Urinary bladder (tissue), 3 donors: ENCODE measurements at regions not wholly inside any gene's neighbourhood (a gene's known extent, or its start where the extent isn't known, plus 50 kb on each side); places are given as distances from the start of the nearest gene placed in this dataset.

Experiments
- DNase-seq: peaks from one replicate; pipeline ENCODE4 v3.0.0-alpha.2; 2015; ENCODE audit errors: extremely low spot score
- H3K27ac ChIP-seq: one replicate; pipeline ENCODE4 v1.5.1; 2013; ENCODE audit warnings: low read depth, mild to moderate bottlenecking, moderate library complexity
- H3K36me3 ChIP-seq: one replicate; pipeline ENCODE4 v1.6.1; 2013; ENCODE audit warnings: mild to moderate bottlenecking, moderate library complexity; ENCODE audit not compliant: insufficient read depth
- H3K4me1 ChIP-seq: one replicate; pipeline ENCODE4 v1.6.1; 2013; ENCODE audit warnings: mild to moderate bottlenecking, moderate library complexity; ENCODE audit not compliant: insufficient read depth
- H3K4me3 ChIP-seq: one replicate; pipeline ENCODE4 v1.5.1; 2013; ENCODE audit warnings: low read depth, low read length
- WGBS: extraction: QIAGEN DNeasy Blood & Tissue Kit; methylation state at CpG from one replicate; pipeline ENCODE4 v1.1.7; 2013; 5-methylcytosine and 5-hydroxymethylcytosine counted together
- donor health status: healthy with polysubstance abuse.
- donor health status: healthy.

GRCh38 chr1:57800376-57800775 is 376.5 kb upstream of the DAB1 start:
- no peaks in the 10 kb centered on the region for H3K36me3 ChIP-seq
- no peak overlapping the region for H3K27ac ChIP-seq
- H3K4me1 ChIP-seq, result no peaks in the 10 kb centered on the region
- no peak for DNase-seq
- 93% methylated on average over 3 of the region's 3 CpGs for WGBS
- H3K4me3 ChIP-seq, result no peak overlapping the region

- Histone ChIP-seq H3K4me3 (no peak overlapping the region), H3K4me1 (no peaks in the 10 kb centered on the region), H3K27ac (no peak overlapping the region), H3K36me3 (no peaks in the 10 kb centered on the region)
- no peak for DNase-seq
- 47% methylated on average over 4 of the region's 4 CpGs for WGBS
These were observed 375.7 kb upstream of the DAB1 start for GRCh38 chr1:57799490-57800115.

GRCh38 chr1:57798543-57798942 is 374.7 kb upstream of the DAB1 start:
- Histone ChIP-seq H3K4me1 (no peaks in the 10 kb centered on the region), H3K36me3 (no peaks in the 10 kb centered on the region), H3K27ac (no peak overlapping the region), H3K4me3 (no peak overlapping the region)
- 40% methylated on average over 1 of the region's 1 CpG for WGBS
- no peak for DNase-seq

- no peak overlapping the region for H3K4me3 ChIP-seq
- no peaks in the 10 kb centered on the region for H3K4me1 ChIP-seq
- H3K27ac ChIP-seq, result no peak overlapping the region
- WGBS, result 57% methylated on average over 3 of the region's 3 CpGs
- no peak for DNase-seq
- no peaks in the 10 kb centered on the region for H3K36me3 ChIP-seq
These were observed 373.2 kb upstream of the DAB1 start for GRCh38 chr1:57797084-57797483.

GRCh38 chr1:57796616-57797015 is 372.8 kb upstream of the DAB1 start:
- DNase-seq, result no peak
- no peak overlapping the region for H3K4me3 ChIP-seq
- 70% methylated on average over 2 of the region's 2 CpGs for WGBS
- H3K36me3 ChIP-seq, result no peaks in the 10 kb centered on the region
- no peak overlapping the region for H3K27ac ChIP-seq
- H3K4me1 ChIP-seq, result no peaks in the 10 kb centered on the region

GRCh38 chr1:57795886-57796285 is 372.0 kb upstream of the DAB1 start:
- no peak for DNase-seq
- Histone ChIP-seq H3K27ac (no peak overlapping the region), H3K4me1 (no peaks in the 10 kb centered on the region), H3K4me3 (no peak overlapping the region), H3K36me3 (no peaks in the 10 kb centered on the region)
- 83% methylated on average over 5 of the region's 5 CpGs for WGBS

- H3K4me3 ChIP-seq, result no peak overlapping the region
- WGBS, result 78% methylated on average over 2 of the region's 2 CpGs
- no peak overlapping the region for H3K27ac ChIP-seq
- no peak for DNase-seq
- H3K4me1 ChIP-seq, result no peaks in the 10 kb centered on the region
- H3K36me3 ChIP-seq, result no peaks in the 10 kb centered on the region
These were observed 370.2 kb upstream of the DAB1 start for GRCh38 chr1:57794078-57794477.

- Histone ChIP-seq H3K4me1 (no peaks in the 10 kb centered on the region), H3K36me3 (no peaks in the 10 kb centered on the region), H3K4me3 (no peak overlapping the region), H3K27ac (no peak overlapping the region)
- 84% methylated on average over 3 of the region's 3 CpGs for WGBS
- DNase-seq, result no peak
These were observed 367.6 kb upstream of the DAB1 start for GRCh38 chr1:57791497-57791896.

- no peaks in the 10 kb centered on the region for H3K4me1 ChIP-seq
- H3K36me3 ChIP-seq, result no peaks in the 10 kb centered on the region
- H3K27ac ChIP-seq, result no peak overlapping the region
- no peak for DNase-seq
- WGBS, result 89% methylated on average over 5 of the region's 5 CpGs
- H3K4me3 ChIP-seq, result no peak overlapping the region
These were observed 366.1 kb upstream of the DAB1 start for GRCh38 chr1:57789936-57790335.

- no peak for DNase-seq
- Histone ChIP-seq H3K4me1 (no peaks in the 10 kb centered on the region), H3K36me3 (no peaks in the 10 kb centered on the region), H3K4me3 (no peak overlapping the region), H3K27ac (no peak overlapping the region)
- 56% methylated on average over 1 of the region's 1 CpG for WGBS
These were observed 364.5 kb upstream of the DAB1 start for GRCh38 chr1:57788313-57788712.

- Histone ChIP-seq H3K4me3 (no peak overlapping the region), H3K36me3 (no peaks in the 10 kb centered on the region), H3K4me1 (no peaks in the 10 kb centered on the region), H3K27ac (no peak overlapping the region)
- 69% methylated on average over 1 of the region's 1 CpG for WGBS
- DNase-seq, result no peak
These were observed 360.5 kb upstream of the DAB1 start for GRCh38 chr1:57784356-57784755.

GRCh38 chr1:57782357-57782756 is 358.5 kb upstream of the DAB1 start:
- WGBS, result 44% methylated on average over 2 of the region's 2 CpGs
- no peaks in the 10 kb centered on the region for H3K36me3 ChIP-seq
- DNase-seq, result no peak
- no peaks in the 10 kb centered on the region for H3K4me1 ChIP-seq
- H3K4me3 ChIP-seq, result no peak overlapping the region
- no peak overlapping the region for H3K27ac ChIP-seq

GRCh38 chr1:57772580-57773195 is 348.8 kb upstream of the DAB1 start:
- 54% methylated on average over 1 of the region's 1 CpG for WGBS
- H3K4me3 ChIP-seq, result no peak overlapping the region
- no peaks in the 10 kb centered on the region for H3K4me1 ChIP-seq
- no peak for DNase-seq
- H3K27ac ChIP-seq, result no peak overlapping the region
- H3K36me3 ChIP-seq, result no peaks in the 10 kb centered on the region

GRCh38 chr1:57770772-57771171 is 346.9 kb upstream of the DAB1 start:
- DNase-seq, result no peak
- Histone ChIP-seq H3K4me1 (no peaks in the 10 kb centered on the region), H3K27ac (no peak overlapping the region), H3K4me3 (no peak overlapping the region), H3K36me3 (no peaks in the 10 kb centered on the region)
- 73% methylated on average over 4 of the region's 4 CpGs for WGBS

- 91% methylated on average over 1 of the region's 1 CpG for WGBS
- H3K4me1 ChIP-seq, result no peaks in the 10 kb centered on the region
- H3K4me3 ChIP-seq, result no peak overlapping the region
- no peaks in the 10 kb centered on the region for H3K36me3 ChIP-seq
- H3K27ac ChIP-seq, result no peak overlapping the region
- no peak for DNase-seq
These were observed 346.4 kb upstream of the DAB1 start for GRCh38 chr1:57770236-57770635.
